DOHH2 (cell line): ENCODE measurements at regions not wholly inside any gene's neighbourhood (a gene's known extent, or its start where the extent isn't known, plus 50 kb on each side); places are given as distances from the start of the nearest gene placed in this dataset.

Source experiments
- CTCF ChIP-seq: fragments of 200-600 bp; sonication (generic); IDR thresholded peaks from one replicate; pipeline ENCODE4 v1.5.1; 2014; ENCODE audit warnings: antibody characterized with exemption, mild to moderate bottlenecking, low read depth, low read length; ENCODE audit not compliant: poor library complexity, severe bottlenecking
- EZH2phosphoT487 ChIP-seq: fragments of 200-600 bp; sonication (generic); IDR thresholded peaks from 2 replicates; pipeline ENCODE4 v1.6.1; 2017; ENCODE audit warnings: borderline replicate concordance, mild to moderate bottlenecking, antibody characterized with exemption, low read length, moderate library complexity, mixed read lengths

- no peak for TF ChIP-seq CTCF
- TF ChIP-seq EZH2phosphoT487 = no peak
Measured at GRCh38 chr10:117477961-117478670, 64.4 kb upstream of the EMX2 start.
